ENCODE measurements at regions not wholly inside any gene's neighbourhood (a gene's known extent, or its start where the extent isn't known, plus 50 kb on each side); places are given as distances from the start of the nearest gene placed in this dataset.
"Not testable (repeated sequence)": the region's sequence is repeated elsewhere in the genome, so short reads cannot be mapped to it uniquely, and the experiment has no call there.

- DNase-seq (ENCODE audit: low read depth in 2 of 2), result no peak
Observed at GRCh38 chr15:60134609-60135008, 130.5 kb downstream of the FOXB1 start.

GRCh38 chr15:60135961-60136360 is 131.8 kb downstream of the FOXB1 start:
- no peak for DNase-seq (ENCODE audit: low read depth in 2 of 2)

GRCh38 chr15:60137711-60138396 is 133.7 kb downstream of the FOXB1 start:
- DNase-seq (ENCODE audit: low read depth in 2 of 2), result no peak

- DNase-seq (ENCODE audit: low read depth in 2 of 2), result no peak
Observed at GRCh38 chr15:60138397-60138968, 134.4 kb downstream of the FOXB1 start.

- no peak for DNase-seq (ENCODE audit: low read depth in 2 of 2)
Observed at GRCh38 chr15:60152386-60152785, 148.3 kb downstream of the FOXB1 start.

- no peak for DNase-seq (ENCODE audit: low read depth in 2 of 2)
Observed at GRCh38 chr15:60154764-60155325, 150.7 kb downstream of the FOXB1 start.

- no peak for DNase-seq (ENCODE audit: low read depth in 2 of 2)
Observed at GRCh38 chr15:60155661-60156060, 151.6 kb downstream of the FOXB1 start.

GRCh38 chr15:60160909-60161308 is 156.8 kb downstream of the FOXB1 start:
- DNase-seq (ENCODE audit: low read depth in 2 of 2), result no peak

GRCh38 chr15:60161704-60162103 is 157.6 kb downstream of the FOXB1 start:
- DNase-seq (ENCODE audit: low read depth in 2 of 2), result no peak

GRCh38 chr15:60162251-60162967 is 158.3 kb downstream of the FOXB1 start:
- no peak for DNase-seq (ENCODE audit: low read depth in 2 of 2)

GRCh38 chr15:60162968-60163355 is 158.9 kb downstream of the FOXB1 start:
- no peak for DNase-seq (ENCODE audit: low read depth in 2 of 2)

GRCh38 chr15:60165111-60165510 is 161.0 kb downstream of the FOXB1 start:
- DNase-seq (ENCODE audit: low read depth in 2 of 2), result no peak

GRCh38 chr15:60172143-60172542 is 168.0 kb downstream of the FOXB1 start:
- DNase-seq (ENCODE audit: low read depth in 2 of 2), result no peak

- DNase-seq (ENCODE audit: low read depth in 2 of 2), result no peak
Observed at GRCh38 chr15:60179786-60180391, 175.8 kb downstream of the FOXB1 start.

GRCh38 chr15:60181957-60182356 is 177.8 kb downstream of the FOXB1 start:
- DNase-seq (ENCODE audit: low read depth in 2 of 2), result not testable (repeated sequence)

GRCh38 chr15:60183366-60183765 is 179.3 kb downstream of the FOXB1 start:
- DNase-seq (ENCODE audit: low read depth in 2 of 2), result no peak

- no peak for DNase-seq (ENCODE audit: low read depth in 2 of 2)
Observed at GRCh38 chr15:60184579-60184978, 180.5 kb downstream of the FOXB1 start.

- DNase-seq (ENCODE audit: low read depth in 2 of 2), result no peak
Observed at GRCh38 chr15:60191016-60191415, 186.9 kb downstream of the FOXB1 start.

GRCh38 chr15:60191821-60192220 is 187.7 kb downstream of the FOXB1 start:
- no peak for DNase-seq (ENCODE audit: low read depth in 2 of 2)

GRCh38 chr15:60195611-60196010 is 191.5 kb downstream of the FOXB1 start:
- DNase-seq (ENCODE audit: low read depth in 2 of 2), result no peak

- DNase-seq (ENCODE audit: low read depth in 2 of 2), result no peak
Observed at GRCh38 chr15:60204131-60204885, 193.5 kb downstream of the ANXA2 start.

GRCh38 chr15:60208709-60209108 is 189.1 kb downstream of the ANXA2 start:
- no peak for DNase-seq (ENCODE audit: low read depth in 2 of 2)

Measured in stimulated activated CD4-positive, alpha-beta T cell treated with anti-CD3 and anti-CD28 coated beads, Interleukin-12 subunit alpha, Interleukin-12 subunit beta, amount 100 ng/mL, for 24 hours (primary cell).